Kidney (tissue), 13 donors: ENCODE measurements at regions not wholly inside any gene's neighbourhood (a gene's known extent, or its start where the extent isn't known, plus 50 kb on each side); places are given as distances from the start of the nearest gene placed in this dataset.

Experiments
- DNase-seq, 5 donors: peaks; one replicate each; pipeline ENCODE4 v3.0.0-alpha.2; 2013 to 2020
- FAIRE-seq: peaks from 2 replicates; lab custom pipeline; 2012; peaks lifted over from hg19 to GRCh38; lab: Jason Lieb, UNC
- H3K27ac ChIP-seq, 2 donors: one replicate each; pipeline ENCODE4 v1.7.0; 2013; ENCODE audit warnings: low read depth in 2 of 2, low read length in 2 of 2, inconsistent platforms in 1 of 2
- H3K27me3 ChIP-seq: one replicate; pipeline ENCODE4 v1.7.1; 2013; ENCODE audit warnings: low read length, inconsistent platforms; ENCODE audit not compliant: control insufficient read depth, insufficient read depth
- H3K36me3 ChIP-seq, 3 donors: one replicate each; pipeline versions ENCODE4 v1.7.0 to v1.7.1; 2013; ENCODE audit warnings: low read length in 3 of 3, control low read depth in 1 of 3, inconsistent platforms in 1 of 3; ENCODE audit not compliant: insufficient read depth in 3 of 3, control insufficient read depth in 2 of 3
- H3K4me1 ChIP-seq, 3 donors: one replicate each; pipeline versions ENCODE4 v1.7.0 to v1.7.1; 2013; ENCODE audit warnings: low read length in 3 of 3, inconsistent platforms in 1 of 3, low read depth in 1 of 3; ENCODE audit not compliant: control insufficient read depth in 2 of 3, insufficient read depth in 2 of 3
- H3K4me3 ChIP-seq, 3 donors: one replicate each; pipeline versions ENCODE4 v1.7.0 to v1.8.1; 2013; ENCODE audit warnings: low read length in 3 of 3, control low read depth in 1 of 3, inconsistent platforms in 1 of 3
- H3K9ac ChIP-seq, 3 donors: one replicate each; pipeline versions ENCODE4 v1.7.0 to v1.7.1; 2013; ENCODE audit warnings: low read length in 3 of 3, control low read depth in 1 of 3, inconsistent platforms in 1 of 3
- H3K9me3 ChIP-seq, 3 donors: one replicate each; pipeline versions ENCODE4 v1.7.0 to v1.7.1; 2013; ENCODE audit warnings: low read length in 3 of 3, control low read depth in 1 of 3, inconsistent platforms in 1 of 3; ENCODE audit not compliant: control insufficient read depth in 2 of 3, insufficient read depth in 1 of 3
- intact Hi-C: fragments of 100-400 bp; cut with DNase I; formaldehyde crosslinking; loops from one replicate; pipeline ENCODE4 v1.11.1; 2022
- TF ChIP-seq, protein P1 (sequence below): IDR thresholded peaks from 3 replicates; pipeline ENCODE4 v1.5.1; 2012; ENCODE audit warnings: mild to moderate bottlenecking, moderate library complexity, borderline replicate concordance; ENCODE audit not compliant: insufficient read depth; ENCODE audit errors: extremely low read depth
- donor health status: control.
- donor health status: control.
- donor health status: control.
- donor health status: control.
- donor health status: control.
- donor health status: DM: yes; HTN: yes; CAD: no.
- donor health status: Normal renal cell carcinoma (clear cell type).

DNA sequence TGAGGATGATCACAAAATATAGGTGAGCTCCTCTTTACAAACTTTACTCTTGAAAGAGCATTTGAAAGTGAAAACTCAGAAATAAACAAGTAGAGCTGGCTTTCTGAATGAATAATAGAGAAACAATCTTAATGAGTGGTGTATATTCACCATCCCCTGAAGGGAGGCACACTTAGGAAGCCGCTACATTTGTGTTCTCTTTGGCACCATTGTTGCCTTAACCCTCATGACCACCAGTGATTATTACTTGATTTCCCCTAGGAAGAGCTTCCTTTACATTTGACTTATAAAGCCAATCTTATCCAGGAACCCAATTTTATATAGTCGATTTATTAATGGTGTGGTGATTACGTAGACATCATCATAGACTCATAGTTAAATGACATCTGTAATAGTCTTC lies 883.9 kb downstream of the TBL1XR1 start:
- intact Hi-C loops: no loop called here
- Histone ChIP-seq H3K36me3 (no peaks in the 10 kb centered on the region), H3K4me3 (no peak overlapping the region), H3K9me3 (no peaks in the 10 kb centered on the region), H3K4me1 (no peaks in the 10 kb centered on the region), H3K27me3 (no peaks in the 10 kb centered on the region), H3K9ac (no peak overlapping the region), H3K27ac (no peak overlapping the region)
- TF ChIP-seq, protein P1, sequence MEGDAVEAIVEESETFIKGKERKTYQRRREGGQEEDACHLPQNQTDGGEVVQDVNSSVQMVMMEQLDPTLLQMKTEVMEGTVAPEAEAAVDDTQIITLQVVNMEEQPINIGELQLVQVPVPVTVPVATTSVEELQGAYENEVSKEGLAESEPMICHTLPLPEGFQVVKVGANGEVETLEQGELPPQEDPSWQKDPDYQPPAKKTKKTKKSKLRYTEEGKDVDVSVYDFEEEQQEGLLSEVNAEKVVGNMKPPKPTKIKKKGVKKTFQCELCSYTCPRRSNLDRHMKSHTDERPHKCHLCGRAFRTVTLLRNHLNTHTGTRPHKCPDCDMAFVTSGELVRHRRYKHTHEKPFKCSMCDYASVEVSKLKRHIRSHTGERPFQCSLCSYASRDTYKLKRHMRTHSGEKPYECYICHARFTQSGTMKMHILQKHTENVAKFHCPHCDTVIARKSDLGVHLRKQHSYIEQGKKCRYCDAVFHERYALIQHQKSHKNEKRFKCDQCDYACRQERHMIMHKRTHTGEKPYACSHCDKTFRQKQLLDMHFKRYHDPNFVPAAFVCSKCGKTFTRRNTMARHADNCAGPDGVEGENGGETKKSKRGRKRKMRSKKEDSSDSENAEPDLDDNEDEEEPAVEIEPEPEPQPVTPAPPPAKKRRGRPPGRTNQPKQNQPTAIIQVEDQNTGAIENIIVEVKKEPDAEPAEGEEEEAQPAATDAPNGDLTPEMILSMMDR: no peak
- DNase-seq (no peak), FAIRE-seq (no peak)

DNA sequence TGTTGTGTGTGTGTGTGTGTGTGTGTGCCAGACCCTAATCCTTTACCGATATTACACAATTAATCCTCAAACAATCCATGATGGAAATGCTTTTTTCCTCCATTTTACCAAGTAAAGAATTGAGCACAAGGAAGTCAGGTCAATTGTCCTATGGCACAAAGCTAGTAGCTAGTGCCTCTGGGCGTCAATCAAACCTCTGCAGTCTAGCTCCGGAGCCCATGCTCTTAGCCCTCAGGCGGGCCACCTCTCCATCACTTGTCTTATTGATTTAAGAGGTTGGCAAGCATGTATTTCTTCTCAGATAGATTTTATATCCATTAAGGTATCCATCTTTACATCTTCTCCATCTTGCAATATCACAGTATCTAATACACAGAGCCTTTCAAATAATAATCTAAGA lies 886.6 kb downstream of the TBL1XR1 start:
- Histone ChIP-seq H3K9me3 (no peaks in the 10 kb centered on the region), H3K9ac (no peak overlapping the region), H3K4me1 (no peaks in the 10 kb centered on the region), H3K27me3 (no peaks in the 10 kb centered on the region), H3K27ac (no peak overlapping the region), H3K4me3 (no peak overlapping the region), H3K36me3 (no peaks in the 10 kb centered on the region)
- DNase-seq: no peak
- TF ChIP-seq, protein P1: no peak
- intact Hi-C loops: no loop called here
- FAIRE-seq: no peak

DNA sequence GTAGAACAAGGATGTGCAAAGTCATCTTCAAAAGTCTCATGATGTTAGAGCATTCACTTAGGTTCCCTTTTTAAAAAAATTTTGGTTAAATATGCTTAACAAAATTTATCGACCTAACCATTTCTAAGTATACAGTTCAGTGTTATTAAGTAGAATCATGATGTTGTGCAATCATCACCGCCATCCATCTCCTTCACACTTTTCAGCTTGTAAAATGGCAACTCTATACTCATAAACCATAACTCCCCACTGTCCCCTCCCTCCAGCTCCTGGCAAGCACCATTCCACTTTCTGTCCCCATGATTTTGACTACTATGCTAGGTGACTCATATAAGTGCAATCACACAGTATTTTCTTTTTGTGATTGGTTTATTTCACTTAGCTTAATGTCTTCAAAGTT lies 895.0 kb downstream of the TBL1XR1 start:
- H3K36me3 ChIP-seq: no peaks in the 10 kb centered on the region
- FAIRE-seq (no peak), DNase-seq (no peak)
- no peak overlapping the region for H3K4me3 ChIP-seq
- intact Hi-C loops: no loop called here
- H3K9me3 ChIP-seq: no peaks in the 10 kb centered on the region
- no peak overlapping the region for H3K27ac ChIP-seq
- H3K27me3 ChIP-seq: no peaks in the 10 kb centered on the region
- H3K9ac ChIP-seq: no peak overlapping the region
- TF ChIP-seq, protein P1: no peak
- H3K4me1 ChIP-seq: no peaks in the 10 kb centered on the region

DNA sequence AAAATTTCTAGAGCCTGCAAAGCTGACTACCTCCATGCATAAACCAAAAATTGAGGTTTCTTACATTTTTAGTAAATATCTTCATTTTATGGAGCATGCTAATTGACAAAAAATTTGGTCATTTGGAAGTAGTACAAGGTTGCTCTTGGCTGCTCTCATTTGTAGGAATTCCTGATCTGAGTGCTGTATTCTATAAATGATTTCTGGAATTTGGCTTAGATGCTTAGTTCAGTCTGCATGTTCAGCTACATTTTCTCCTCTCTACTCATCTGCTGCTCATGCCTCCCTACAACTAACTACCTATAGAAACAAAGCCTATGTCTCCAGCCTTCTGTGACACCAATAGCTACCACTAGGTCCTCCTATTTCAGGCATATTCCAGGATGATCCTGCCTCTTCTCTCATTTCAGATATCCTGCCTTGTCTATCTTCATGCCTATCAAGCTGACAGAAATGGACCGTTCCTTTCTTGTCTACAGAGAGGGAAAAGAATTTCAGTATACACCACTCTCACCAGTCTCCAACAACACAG lies 901.1 kb downstream of the TBL1XR1 start:
- Histone ChIP-seq H3K27me3 (no peaks in the 10 kb centered on the region), H3K4me1 (no peaks in the 10 kb centered on the region), H3K4me3 (no peak overlapping the region), H3K27ac (no peak overlapping the region), H3K36me3 (no peaks in the 10 kb centered on the region), H3K9me3 (no peaks in the 10 kb centered on the region), H3K9ac (no peak overlapping the region)
- DNase-seq (no peak), FAIRE-seq (no peak)
- TF ChIP-seq, protein P1: no peak
- intact Hi-C loops: no loop called here
